HCT116 (cell line): ENCODE measurements at regions not wholly inside any gene's neighbourhood (a gene's known extent, or its start where the extent isn't known, plus 50 kb on each side); places are given as distances from the start of the nearest gene placed in this dataset.

Experiments
- CTCF ChIP-seq, 3 experiments: fragments of 200-600 bp in 1 of 3; sonication (generic) in 1 of 3; IDR thresholded peaks in 2 of 3; conservative IDR thresholded peaks in 1 of 3; 2 replicates each; pipeline ENCODE4 v1.5.1; 2012 to 2017; ENCODE audit warnings: low read depth in 2 of 3, low read length in 2 of 3, antibody characterized with exemption in 1 of 3, borderline replicate concordance in 1 of 3, control low read depth in 1 of 3, mild to moderate bottlenecking in 1 of 3, mixed read lengths in 1 of 3, mixed run types in 1 of 3, moderate library complexity in 1 of 3; ENCODE audit not compliant: insufficient read depth in 1 of 3
- EGR1 ChIP-seq: IDR thresholded peaks from 2 replicates; pipeline ENCODE4 v1.6.1; 2012; ENCODE audit warnings: low read depth
- EZH2 ChIP-seq: fragments of 200-600 bp; sonication (generic); IDR thresholded peaks from 2 replicates; pipeline ENCODE4 v1.6.1; 2017; ENCODE audit warnings: antibody characterized with exemption, mixed run types

GRCh38 chr10:3975016-3975415 lies 190.0 kb upstream of the KLF6 start:
- TF ChIP-seq EZH2, result no peak
- TF ChIP-seq CTCF (IDR thresholded peaks at IDR 0.05 in 2 of 3, conservative IDR thresholded peaks at IDR 0.05 in 1 of 3; ENCODE audit: borderline replicate concordance in 1 of 3, insufficient read depth in 1 of 3, low read depth in 2 of 3, low read length in 2 of 3), result no peak
- no peak for TF ChIP-seq EGR1
